CD4-positive, alpha-beta memory T cell (primary cell): ENCODE measurements at regions not wholly inside any gene's neighbourhood (a gene's known extent, or its start where the extent isn't known, plus 50 kb on each side); places are given as distances from the start of the nearest gene placed in this dataset.

Experiments
- CTCF ChIA-PET: fragments of 350-600 bp; sonication (Branson Sonifier 250); formaldehyde crosslinking; loops from one replicate; lab custom pipeline; 2021; ENCODE audit warnings: inconsistent platforms; ENCODE audit not compliant: partially characterized antibody; lab: Charles Lee
- POLR2A ChIA-PET: fragments of 350-600 bp; sonication (Branson Sonifier 250); formaldehyde crosslinking; loops from one replicate; lab custom pipeline; 2021; ENCODE audit not compliant: partially characterized antibody; lab: Charles Lee
- DNase-seq, 5 donors: peaks; one replicate each; pipeline versions ENCODE4 v3.0.0 to v3.0.0-alpha.2; 2020 to 2022; ENCODE audit warnings: mixed read lengths in 1 of 5
- H3K27ac ChIP-seq: one replicate; pipeline ENCODE4 v1.7.0; 2013; ENCODE audit warnings: low read depth, low read length
- H3K27me3 ChIP-seq: 2 replicates; pipeline ENCODE4 v1.7.0; 2013; ENCODE audit warnings: mild to moderate bottlenecking, low read length, moderate library complexity; ENCODE audit not compliant: insufficient read depth
- H3K36me3 ChIP-seq: 2 replicates; pipeline ENCODE4 v1.7.0; 2013; ENCODE audit warnings: mild to moderate bottlenecking, low read length, moderate library complexity; ENCODE audit not compliant: insufficient read depth
- H3K4me1 ChIP-seq: 2 replicates; pipeline ENCODE4 v1.7.0; 2013; ENCODE audit warnings: mild to moderate bottlenecking, low read length, moderate library complexity; ENCODE audit not compliant: insufficient read depth
- H3K4me3 ChIP-seq, 2 donors: one replicate each; pipeline ENCODE4 v1.7.0; 2013; ENCODE audit warnings: low read length in 2 of 2, mild to moderate bottlenecking in 1 of 2
- H3K9me3 ChIP-seq, 2 donors: one replicate each; pipeline ENCODE4 v1.7.0; 2013; ENCODE audit warnings: low read length in 2 of 2, control low read depth in 1 of 2; ENCODE audit not compliant: control insufficient read depth in 1 of 2
- H3K27ac Mint-ChIP-seq, 7 donors: one replicate each; pipeline ENCODE4 v1.8.0; 2020 to 2021; ENCODE audit warnings: mixed read lengths in 7 of 7, mild to moderate bottlenecking in 6 of 7, inconsistent platforms in 3 of 7, moderate library complexity in 3 of 7
- H3K27me3 Mint-ChIP-seq, 2 donors: one replicate each; pipeline ENCODE4 v1.8.0; 2020 to 2021; ENCODE audit warnings: mixed read lengths in 2 of 2
- H3K36me3 Mint-ChIP-seq, 2 donors: one replicate each; pipeline ENCODE4 v1.8.0; 2020 to 2021; ENCODE audit warnings: mixed read lengths in 2 of 2, inconsistent platforms in 1 of 2, mild to moderate bottlenecking in 1 of 2
- H3K4me1 Mint-ChIP-seq, 4 donors: one replicate each; pipeline ENCODE4 v1.8.0; 2020 to 2021; ENCODE audit warnings: mixed read lengths in 4 of 4, mild to moderate bottlenecking in 1 of 4
- H3K4me3 Mint-ChIP-seq, 8 donors: one replicate each; pipeline ENCODE4 v1.8.0; 2020 to 2021; ENCODE audit warnings: mixed read lengths in 8 of 8, mild to moderate bottlenecking in 7 of 8, moderate library complexity in 6 of 8, inconsistent platforms in 3 of 8
- H3K9me3 Mint-ChIP-seq, 8 donors: one replicate each; pipeline ENCODE4 v1.8.0; 2020 to 2021; ENCODE audit warnings: mixed read lengths in 8 of 8, mild to moderate bottlenecking in 5 of 8, inconsistent platforms in 3 of 8, moderate library complexity in 1 of 8
- intact Hi-C: fragments of 100-400 bp; cut with micrococcal nuclease; formaldehyde crosslinking; loops from one replicate; pipeline ENCODE4 v1.15.1; 2023

- H3K9me3 Mint-ChIP-seq = no peaks in the 10 kb centered on the region
- no peak overlapping the region for H3K27ac ChIP-seq
- peaks cover 8 to 18% of the 10 kb centered on the region in 2 donors for H3K27me3 Mint-ChIP-seq
- peaks cover 4% of the 10 kb centered on the region for H3K27me3 ChIP-seq
- H3K4me1 Mint-ChIP-seq = peaks cover 0 to 2% (median 0%) of the 10 kb centered on the region in 4 donors
- intact Hi-C loops = no loop called here
- H3K36me3 Mint-ChIP-seq = no peaks in the 10 kb centered on the region
- H3K9me3 ChIP-seq = no peaks in the 10 kb centered on the region
- POLR2A ChIA-PET = no interaction called here
- DNase-seq = no peak
- H3K4me3 Mint-ChIP-seq = no peak overlapping the region
- no peaks in the 10 kb centered on the region for H3K4me1 ChIP-seq
- H3K27ac Mint-ChIP-seq = no peak overlapping the region
- H3K4me3 ChIP-seq = no peak overlapping the region
- H3K36me3 ChIP-seq = no peaks in the 10 kb centered on the region
- CTCF ChIA-PET = no interaction called here
These were observed 138.1 kb upstream of the MAGI3 start for GRCh38 chr1:113252166-113252565.

DNA sequence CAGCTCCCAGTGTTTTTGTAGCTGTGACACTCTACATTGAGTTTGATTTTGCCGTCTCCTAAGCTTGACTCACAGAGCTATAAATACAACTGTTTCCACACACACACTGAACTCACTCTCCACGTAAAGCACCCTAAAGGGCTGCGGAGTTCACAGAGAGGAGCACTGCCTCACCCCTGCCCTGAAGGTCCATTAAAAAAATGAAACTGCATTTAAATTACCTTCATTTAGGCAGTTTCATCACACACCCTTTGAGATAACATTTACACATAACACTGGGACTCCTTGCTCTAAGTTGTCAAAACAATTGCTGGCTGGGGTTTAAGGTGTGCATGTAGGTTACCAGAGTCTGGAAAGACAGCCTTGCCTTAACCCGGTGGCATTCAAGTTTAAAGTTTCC lies 137.1 kb upstream of the MAGI3 start:
- DNase-seq = no peak
- ChIA-PET CTCF (no interaction called here), POLR2A (no interaction called here)
- Histone ChIP-seq H3K4me1 (no peaks in the 10 kb centered on the region), H3K9me3 (no peaks in the 10 kb centered on the region), H3K4me3 (no peak overlapping the region), H3K27ac (no peak overlapping the region), H3K27me3 (peaks cover 4% of the 10 kb centered on the region), H3K36me3 (no peaks in the 10 kb centered on the region)
- Mint-ChIP-seq H3K9me3 (no peaks in the 10 kb centered on the region), H3K36me3 (no peaks in the 10 kb centered on the region), H3K27ac (no peak overlapping the region), H3K4me3 (no peak overlapping the region), H3K4me1 (peaks cover 0 to 2% (median 0%) of the 10 kb centered on the region in 4 donors), H3K27me3 (peaks cover 8 to 15% of the 10 kb centered on the region in 2 donors)
- intact Hi-C loops = no loop called here

- H3K4me1 Mint-ChIP-seq = peaks cover 0 to 2% (median 0%) of the 10 kb centered on the region in 4 donors
- ChIA-PET POLR2A (no interaction called here), CTCF (no interaction called here)
- intact Hi-C loops = no loop called here
- H3K36me3 Mint-ChIP-seq = no peaks in the 10 kb centered on the region
- Histone ChIP-seq H3K27ac (no peak overlapping the region), H3K9me3 (no peaks in the 10 kb centered on the region), H3K4me1 (no peaks in the 10 kb centered on the region), H3K27me3 (peaks cover 4% of the 10 kb centered on the region), H3K36me3 (no peaks in the 10 kb centered on the region), H3K4me3 (no peak overlapping the region)
- H3K9me3 Mint-ChIP-seq = no peaks in the 10 kb centered on the region
- no peak for DNase-seq
- no peak overlapping the region for H3K27ac Mint-ChIP-seq
- H3K4me3 Mint-ChIP-seq = no peak overlapping the region
- peaks cover 8 to 16% of the 10 kb centered on the region in 2 donors for H3K27me3 Mint-ChIP-seq
These were observed 136.7 kb upstream of the MAGI3 start for GRCh38 chr1:113253590-113253989.

GRCh38 chr1:113255038-113255719 lies 135.1 kb upstream of the MAGI3 start:
- H3K27ac Mint-ChIP-seq = no peak overlapping the region
- H3K36me3 Mint-ChIP-seq = no peaks in the 10 kb centered on the region
- H3K27me3 Mint-ChIP-seq = peaks cover 8 to 19% of the 10 kb centered on the region in 2 donors
- H3K9me3 ChIP-seq = no peaks in the 10 kb centered on the region
- H3K36me3 ChIP-seq = no peaks in the 10 kb centered on the region
- H3K4me3 Mint-ChIP-seq = no peak overlapping the region
- ChIA-PET POLR2A (no interaction called here), CTCF (interaction anchor here (1.2 kb wide), 1 partner anchor 10 kb away, joined by 4 read pairs; no protein-coding TSS in a partner anchor)
- peaks cover 4% of the 10 kb centered on the region for H3K27me3 ChIP-seq
- no peak overlapping the region for H3K27ac ChIP-seq
- H3K4me1 Mint-ChIP-seq = peaks cover 0 to 2% (median 0%) of the 10 kb centered on the region in 4 donors
- H3K9me3 Mint-ChIP-seq = no peaks in the 10 kb centered on the region
- no peak overlapping the region for H3K4me3 ChIP-seq
- H3K4me1 ChIP-seq = no peaks in the 10 kb centered on the region
- no peak for DNase-seq
- intact Hi-C loops = no loop called here

DNA sequence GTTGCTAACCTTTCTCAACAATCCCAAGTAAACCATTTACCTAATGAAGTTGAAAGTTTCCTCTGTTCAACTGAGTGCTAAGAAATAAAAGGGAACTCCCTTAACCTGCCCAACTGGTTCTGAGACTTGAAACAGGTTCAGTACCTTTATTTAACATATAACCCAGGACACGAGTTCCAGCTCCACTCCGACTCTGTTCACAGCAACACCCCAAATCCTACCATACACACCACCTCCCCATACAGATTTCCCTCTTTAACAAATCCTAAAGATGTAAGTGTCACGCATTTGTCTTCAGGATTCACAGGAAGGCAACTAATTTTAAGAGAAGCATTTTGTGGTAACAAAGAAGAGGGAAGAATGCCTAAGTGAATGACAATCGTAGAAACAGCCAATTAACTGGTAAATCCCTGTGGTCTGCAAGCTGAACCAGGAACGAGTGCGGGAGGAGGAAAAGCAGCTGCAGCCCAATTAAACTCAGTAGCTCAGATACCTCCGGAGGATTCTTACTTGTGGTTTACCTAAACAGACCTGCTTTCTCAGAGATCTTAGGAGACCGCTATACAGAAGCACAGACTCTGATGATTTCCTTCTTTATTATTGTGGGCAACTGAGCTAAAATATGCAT lies 134.5 kb upstream of the MAGI3 start:
- H3K27ac ChIP-seq = no peak overlapping the region
- POLR2A ChIA-PET = interaction anchor here (1.2 kb wide), 1 partner anchor 14 kb away, joined by 3 read pairs; no protein-coding TSS in a partner anchor
- DNase-seq = no peak
- Mint-ChIP-seq H3K9me3 (peaks cover 0 to 3% (median 0%) of the 10 kb centered on the region in 8 donors), H3K4me3 (no peak overlapping the region), H3K4me1 (peaks cover 0 to 2% (median 0%) of the 10 kb centered on the region in 4 donors), H3K27me3 (peaks cover 9 to 23% of the 10 kb centered on the region in 2 donors), H3K27ac (no peak overlapping the region), H3K36me3 (no peaks in the 10 kb centered on the region)
- H3K36me3 ChIP-seq = no peaks in the 10 kb centered on the region
- no peaks in the 10 kb centered on the region for H3K4me1 ChIP-seq
- H3K9me3 ChIP-seq = no peaks in the 10 kb centered on the region
- intact Hi-C loops = no loop called here
- CTCF ChIA-PET = interaction anchor here (1.2 kb wide), 1 partner anchor 9 kb away, joined by 4 read pairs; no protein-coding TSS in a partner anchor
- H3K4me3 ChIP-seq = no peak overlapping the region
- H3K27me3 ChIP-seq = peaks cover 4% of the 10 kb centered on the region

DNA sequence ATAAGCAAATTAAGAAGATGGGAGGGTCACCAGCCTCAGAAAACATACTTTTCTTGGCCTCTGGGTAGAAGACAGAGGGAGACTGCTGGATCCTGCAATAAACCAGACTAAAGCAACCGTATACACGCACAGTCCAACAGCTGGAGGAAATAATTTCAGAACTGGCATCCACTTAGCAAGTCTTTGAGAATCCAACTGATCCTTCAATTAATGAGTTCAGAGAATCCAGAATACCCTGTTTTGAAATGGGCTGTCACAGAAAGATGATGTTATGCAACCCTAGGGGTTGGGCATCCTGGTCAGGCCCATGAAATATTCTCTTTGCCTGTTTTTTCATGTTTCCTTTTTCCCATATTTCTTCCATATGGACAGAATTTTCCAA lies 134.0 kb upstream of the MAGI3 start:
- no peak for DNase-seq
- intact Hi-C loops = no loop called here
- Histone ChIP-seq H3K9me3 (no peaks in the 10 kb centered on the region), H3K27me3 (peaks cover 4% of the 10 kb centered on the region), H3K27ac (no peak overlapping the region), H3K4me1 (no peaks in the 10 kb centered on the region), H3K4me3 (no peak overlapping the region), H3K36me3 (no peaks in the 10 kb centered on the region)
- ChIA-PET POLR2A (interaction anchor here (1.2 kb wide), 1 partner anchor 14 kb away, joined by 3 read pairs; no protein-coding TSS in a partner anchor), CTCF (interaction anchor here (1.2 kb wide), 1 partner anchor 9 kb away, joined by 4 read pairs; no protein-coding TSS in a partner anchor)
- Mint-ChIP-seq H3K4me3 (no peak overlapping the region), H3K36me3 (no peaks in the 10 kb centered on the region), H3K9me3 (peaks cover 0 to 3% (median 0%) of the 10 kb centered on the region in 8 donors), H3K27ac (no peak overlapping the region), H3K4me1 (peaks cover 0 to 2% (median 0%) of the 10 kb centered on the region in 4 donors), H3K27me3 (peaks cover 9 to 27% of the 10 kb centered on the region in 2 donors)

DNA sequence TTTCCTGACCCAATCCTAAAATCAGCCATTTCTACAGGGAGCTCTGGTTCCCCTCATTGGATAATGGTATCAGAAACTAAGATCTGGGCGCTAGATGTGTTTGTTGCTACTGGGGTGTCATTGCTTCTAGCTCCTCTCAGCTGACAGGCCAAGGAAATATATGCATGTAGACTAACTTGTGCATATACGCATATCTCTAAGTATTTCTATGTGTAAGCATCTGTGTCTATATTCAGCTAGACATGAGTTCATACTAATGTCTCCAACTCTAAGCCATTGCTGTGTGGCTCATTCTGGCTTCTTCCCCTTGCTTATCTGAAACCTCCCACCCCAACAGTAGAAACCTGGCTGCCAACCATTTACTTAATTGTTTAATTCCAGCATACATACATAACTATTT lies 130.3 kb upstream of the MAGI3 start:
- Histone ChIP-seq H3K4me3 (no peak overlapping the region), H3K9me3 (no peaks in the 10 kb centered on the region), H3K27ac (no peak overlapping the region), H3K27me3 (no peaks in the 10 kb centered on the region), H3K4me1 (no peaks in the 10 kb centered on the region), H3K36me3 (no peaks in the 10 kb centered on the region)
- intact Hi-C loops = no loop called here
- peaks cover 14 to 29% of the 10 kb centered on the region in 2 donors for H3K27me3 Mint-ChIP-seq
- H3K27ac Mint-ChIP-seq = no peak overlapping the region
- no peaks in the 10 kb centered on the region for H3K36me3 Mint-ChIP-seq
- POLR2A ChIA-PET = no interaction called here
- CTCF ChIA-PET = no interaction called here
- peaks cover 0 to 3% (median 0%) of the 10 kb centered on the region in 8 donors for H3K9me3 Mint-ChIP-seq
- peaks cover 0 to 2% (median 0%) of the 10 kb centered on the region in 4 donors for H3K4me1 Mint-ChIP-seq
- H3K4me3 Mint-ChIP-seq = no peak overlapping the region
- no peak for DNase-seq
